CD14-positive monocyte (primary cell): ENCODE measurements at regions not wholly inside any gene's neighbourhood (a gene's known extent, or its start where the extent isn't known, plus 50 kb on each side); places are given as distances from the start of the nearest gene placed in this dataset.

ENCODE experiments used
- DNase-seq, 3 donors: peaks; one replicate each; pipeline ENCODE4 v3.0.0-alpha.2; 2011 to 2022
- H2AFZ ChIP-seq: 2 replicates; pipeline ENCODE4 v1.6.0; 2012; ENCODE audit warnings: mild to moderate bottlenecking, low read depth, low read length, inconsistent platforms; ENCODE audit not compliant: insufficient read depth, poor library complexity, severe bottlenecking
- H3K27ac ChIP-seq, 2 donors: 1 replicate in 1 of 2; 2 replicates in 1 of 2; pipeline ENCODE4 v1.5.1; 2012 to 2013; ENCODE audit warnings: low read length in 2 of 2, control low read depth in 1 of 2, inconsistent platforms in 1 of 2, low read depth in 1 of 2, mild to moderate bottlenecking in 1 of 2
- H3K27me3 ChIP-seq, 2 donors: one replicate each; pipeline versions ENCODE4 v1.6.0 to v1.6.1; 2011 to 2013; ENCODE audit warnings: low read length in 2 of 2; ENCODE audit not compliant: control insufficient read depth in 2 of 2, insufficient read depth in 2 of 2
- H3K36me3 ChIP-seq, 2 donors: replicated peaks in 1 of 2; 1 replicate in 1 of 2; 2 replicates in 1 of 2; pipeline versions ENCODE4 v1.5.1 to v1.6.1; 2012 to 2013; ENCODE audit warnings: low read length in 2 of 2, control low read depth in 1 of 2, inconsistent platforms in 1 of 2, mild to moderate bottlenecking in 1 of 2; ENCODE audit not compliant: insufficient read depth in 2 of 2, control insufficient read depth in 1 of 2
- H3K4me1 ChIP-seq, 2 donors: 1 replicate in 1 of 2; 2 replicates in 1 of 2; pipeline versions ENCODE4 v1.5.1 to v1.6.1; 2012 to 2013; ENCODE audit warnings: low read length in 2 of 2, control low read depth in 1 of 2, inconsistent platforms in 1 of 2, mild to moderate bottlenecking in 1 of 2, moderate library complexity in 1 of 2; ENCODE audit not compliant: insufficient read depth in 2 of 2, control insufficient read depth in 1 of 2
- H3K4me2 ChIP-seq: replicated peaks from 2 replicates; pipeline ENCODE3; 2012; ENCODE audit warnings: low read length, moderate library complexity, mild to moderate bottlenecking; ENCODE audit not compliant: poor library complexity, severe bottlenecking; ENCODE audit errors: extremely low read depth
- H3K4me3 ChIP-seq, 3 experiments: fragments of 200-600 bp in 1 of 3; sonication (generic) in 1 of 3; replicated peaks in 1 of 3; 1 replicate in 2 of 3; 2 replicates in 1 of 3; pipeline ENCODE4 v1.5.1; 2011 to 2013; ENCODE audit warnings: low read length in 3 of 3, mild to moderate bottlenecking in 3 of 3, control low read depth in 2 of 3, low read depth in 2 of 3, inconsistent platforms in 1 of 3, moderate library complexity in 1 of 3
- H3K79me2 ChIP-seq: 2 replicates; pipeline ENCODE4 v1.6.0; 2012; ENCODE audit warnings: mild to moderate bottlenecking, control low read depth, inconsistent platforms, low read length, moderate library complexity; ENCODE audit not compliant: insufficient read depth
- H3K9ac ChIP-seq: 2 replicates; pipeline ENCODE4 v1.6.0; 2017; ENCODE audit warnings: low read length, mild to moderate bottlenecking; ENCODE audit not compliant: insufficient read depth, poor library complexity, severe bottlenecking
- H3K9me3 ChIP-seq, 2 donors: replicated peaks in 1 of 2; 1 replicate in 1 of 2; 2 replicates in 1 of 2; pipeline versions ENCODE4 v1.5.1 to v1.6.1; 2012 to 2013; ENCODE audit warnings: low read length in 2 of 2, control low read depth in 1 of 2; ENCODE audit not compliant: control insufficient read depth in 1 of 2, insufficient read depth in 1 of 2
- H4K20me1 ChIP-seq: 2 replicates; pipeline ENCODE4 v1.6.0; 2012; ENCODE audit warnings: mild to moderate bottlenecking, low read length, control low read depth, moderate library complexity; ENCODE audit not compliant: insufficient read depth
- H3K27ac Mint-ChIP-seq, 7 donors: one replicate each; pipeline ENCODE4 v1.8.0; 2020; ENCODE audit warnings: mild to moderate bottlenecking in 7 of 7, mixed read lengths in 7 of 7, moderate library complexity in 6 of 7, inconsistent platforms in 2 of 7
- H3K27me3 Mint-ChIP-seq, 3 donors: one replicate each; pipeline ENCODE4 v1.8.0; 2021 to 2022; ENCODE audit warnings: low read depth in 3 of 3, mild to moderate bottlenecking in 3 of 3, mixed read lengths in 3 of 3, moderate library complexity in 3 of 3, inconsistent platforms in 1 of 3
- H3K36me3 Mint-ChIP-seq, 2 donors: one replicate each; pipeline ENCODE4 v1.8.0; 2020; ENCODE audit warnings: mixed read lengths in 2 of 2, inconsistent platforms in 1 of 2, mild to moderate bottlenecking in 1 of 2
- H3K4me1 Mint-ChIP-seq: one replicate; pipeline ENCODE4 v1.8.0; 2020; ENCODE audit warnings: mild to moderate bottlenecking, mixed read lengths
- H3K4me3 Mint-ChIP-seq, 2 donors: one replicate each; pipeline ENCODE4 v1.8.0; 2020; ENCODE audit warnings: mild to moderate bottlenecking in 2 of 2, mixed read lengths in 2 of 2, moderate library complexity in 1 of 2
- H3K9me3 Mint-ChIP-seq, 7 donors: one replicate each; pipeline ENCODE4 v1.8.0; 2020 to 2022; ENCODE audit warnings: mixed read lengths in 7 of 7, mild to moderate bottlenecking in 6 of 7, moderate library complexity in 6 of 7, inconsistent platforms in 2 of 7
- CTCF ChIP-seq: fragments of 200-600 bp; IDR thresholded peaks from one replicate; pipeline ENCODE4 v1.8.0; 2022; ENCODE audit warnings: antibody characterized with exemption, mild to moderate bottlenecking
- intact Hi-C, 2 donors: fragments of 100-400 bp; cut with micrococcal nuclease; formaldehyde crosslinking; loops; one replicate each; pipeline versions ENCODE4 v1.15.0 to v1.15.1; 2023

GRCh38 chr5:89187268-89187667 lies 304.3 kb upstream of the MEF2C start:
- Mint-ChIP-seq H3K27me3 (peaks cover 0 to 3% (median 0%) of the 10 kb centered on the region in 3 donors), H3K4me3 (no peak overlapping the region), H3K27ac (no peak overlapping the region), H3K4me1 (peaks cover 20% of the 10 kb centered on the region), H3K36me3 (no peaks in the 10 kb centered on the region), H3K9me3 (peaks cover 0 to 1% (median 0%) of the 10 kb centered on the region in 7 donors)
- no peaks in the 10 kb centered on the region for H3K27me3 ChIP-seq
- no peak overlapping the region for H3K9ac ChIP-seq
- no peak for DNase-seq
- intact Hi-C loops = no loop called here
- H2AFZ ChIP-seq = no peak overlapping the region
- no peaks in the 10 kb centered on the region for H4K20me1 ChIP-seq
- H3K4me1 ChIP-seq = peaks cover 10% of the 10 kb centered on the region in 2 donors
- H3K4me2 ChIP-seq = no peak overlapping the region
- H3K9me3 ChIP-seq = no peaks in the 10 kb centered on the region
- no peak overlapping the region for H3K4me3 ChIP-seq
- no peak overlapping the region for H3K27ac ChIP-seq
- no peaks in the 10 kb centered on the region for H3K79me2 ChIP-seq
- TF ChIP-seq CTCF = no peak
- H3K36me3 ChIP-seq = no peaks in the 10 kb centered on the region

- H3K4me3 Mint-ChIP-seq = no peak overlapping the region
- TF ChIP-seq CTCF = no peak
- H3K9ac ChIP-seq = no peak overlapping the region
- no peaks in the 10 kb centered on the region for H4K20me1 ChIP-seq
- H3K36me3 Mint-ChIP-seq = no peaks in the 10 kb centered on the region
- H3K27me3 Mint-ChIP-seq = no peaks in the 10 kb centered on the region
- H3K27ac Mint-ChIP-seq = no peak overlapping the region
- H3K36me3 ChIP-seq = no peaks in the 10 kb centered on the region
- no peaks in the 10 kb centered on the region for H3K27me3 ChIP-seq
- H3K4me3 ChIP-seq = no peak overlapping the region
- no peaks in the 10 kb centered on the region for H3K79me2 ChIP-seq
- no peak overlapping the region for H2AFZ ChIP-seq
- H3K9me3 Mint-ChIP-seq = no peaks in the 10 kb centered on the region
- no peaks in the 10 kb centered on the region for H3K4me1 ChIP-seq
- H3K27ac ChIP-seq = no peak overlapping the region
- DNase-seq = no peak
- H3K4me2 ChIP-seq = no peak overlapping the region
- no peaks in the 10 kb centered on the region for H3K9me3 ChIP-seq
- intact Hi-C loops = no loop called here
- no peaks in the 10 kb centered on the region for H3K4me1 Mint-ChIP-seq
These were observed 298.6 kb upstream of the MEF2C start for GRCh38 chr5:89181546-89181945.
